HEK293 (cell line): ENCODE measurements at regions not wholly inside any gene's neighbourhood (a gene's known extent, or its start where the extent isn't known, plus 50 kb on each side); places are given as distances from the start of the nearest gene placed in this dataset.
A peak's percentile ranks its signal among the peaks of the same experiment; 100 is the strongest.

ENCODE experiments used
- CTCF ChIA-PET: fragments of 350-600 bp; formaldehyde crosslinking; extraction: SDS; loops from one replicate; lab custom pipeline; 2021; ENCODE audit warnings: antibody characterized with exemption; lab: Yijun Ruan, JAX
- POLR2A ChIA-PET: fragments of 300-600 bp; formaldehyde crosslinking; extraction: SDS; loops from one replicate; lab custom pipeline; 2020; ENCODE audit warnings: antibody characterized with exemption, inconsistent platforms; lab: Yijun Ruan, JAX
- H3K27ac ChIP-seq: fragments of 200-500 bp; sonication (Bioruptor generic); 2 replicates; pipeline ENCODE4 v1.5.1; 2014; ENCODE audit warnings: low read depth, low read length, control low read depth, inconsistent platforms; ENCODE audit errors: extremely low read depth
- H3K36me3 ChIP-seq, 2 experiments: fragments of 200-500 bp in 1 of 2; sonication (Bioruptor generic) in 1 of 2; 1 replicate in 1 of 2; 2 replicates in 1 of 2; pipeline ENCODE4 v1.5.1; 2014 to 2017; ENCODE audit warnings: inconsistent platforms in 2 of 2, low read length in 2 of 2; ENCODE audit not compliant: control insufficient read depth in 2 of 2, insufficient read depth in 1 of 2
- H3K4me1 ChIP-seq: fragments of 200-500 bp; sonication (Bioruptor generic); 2 replicates; pipeline ENCODE4 v1.5.1; 2014; ENCODE audit warnings: mild to moderate bottlenecking, low read length, inconsistent platforms; ENCODE audit not compliant: control insufficient read depth, insufficient read depth
- H3K4me3 ChIP-seq: 2 replicates; pipeline ENCODE4 v1.5.1; 2011; ENCODE audit warnings: low read depth, mild to moderate bottlenecking, control low read depth, low read length, moderate library complexity
- H3K9me3 ChIP-seq: fragments of 200-500 bp; sonication (Bioruptor generic); 2 replicates; pipeline ENCODE4 v1.5.1; 2014; ENCODE audit warnings: low read depth, low read length, inconsistent platforms; ENCODE audit not compliant: control insufficient read depth, insufficient read depth
- BCL11B ChIP-seq: fragments of 450-650 bp; formaldehyde crosslinking; IDR thresholded peaks from 2 replicates; pipeline ENCODE4 v1.5.1; 2016; ENCODE audit warnings: low read depth, missing biosample characterization, missing genetic modification characterization
- ELK4 ChIP-seq: IDR thresholded peaks from 2 replicates; pipeline ENCODE4 v1.6.1; 2011; ENCODE audit warnings: mild to moderate bottlenecking, low read depth, low read length, borderline replicate concordance
- REST ChIP-seq: fragments of 450-650 bp; formaldehyde crosslinking; IDR thresholded peaks from 2 replicates; pipeline ENCODE4 v1.5.1; 2016; ENCODE audit warnings: missing biosample characterization, missing genetic modification characterization
- TCF7L2 ChIP-seq: IDR thresholded peaks from 2 replicates; pipeline ENCODE4 v1.6.1; 2011; ENCODE audit warnings: low read depth, mild to moderate bottlenecking, inconsistent platforms, low read length, moderate library complexity, borderline replicate concordance
- ZEB2 ChIP-seq: fragments of 450-650 bp; formaldehyde crosslinking; IDR thresholded peaks from 2 replicates; pipeline ENCODE4 v1.5.1; 2016; ENCODE audit warnings: missing biosample characterization, missing genetic modification characterization
- ZFHX2 ChIP-seq: fragments of 450-650 bp; formaldehyde crosslinking; conservative IDR thresholded peaks from 2 replicates; pipeline ENCODE4 v1.5.1; 2016; ENCODE audit warnings: missing biosample characterization, missing genetic modification characterization
- ZNF132 ChIP-seq: fragments of 450-650 bp; formaldehyde crosslinking; IDR thresholded peaks from 2 replicates; pipeline ENCODE4 v1.5.1; 2017; ENCODE audit warnings: missing biosample characterization, missing genetic modification characterization, borderline replicate concordance
- ZNF2 ChIP-seq: fragments of 450-650 bp; formaldehyde crosslinking; IDR thresholded peaks from 2 replicates; pipeline ENCODE4 v1.5.1; 2016; ENCODE audit warnings: missing biosample characterization, missing genetic modification characterization
- ZNF239 ChIP-seq: fragments of 450-650 bp; formaldehyde crosslinking; IDR thresholded peaks from 2 replicates; pipeline ENCODE4 v1.5.1; 2016; ENCODE audit warnings: missing biosample characterization, missing genetic modification characterization
- ZNF24 ChIP-seq: fragments of 450-650 bp; formaldehyde crosslinking; IDR thresholded peaks from 2 replicates; pipeline ENCODE4 v1.5.1; 2016; ENCODE audit warnings: missing biosample characterization, missing genetic modification characterization
- ZNF26 ChIP-seq: fragments of 450-650 bp; formaldehyde crosslinking; IDR thresholded peaks from 2 replicates; pipeline ENCODE4 v1.5.1; 2016; ENCODE audit warnings: missing biosample characterization, missing genetic modification characterization
- ZNF354C ChIP-seq: fragments of 450-650 bp; formaldehyde crosslinking; IDR thresholded peaks from 2 replicates; pipeline ENCODE4 v1.5.1; 2016; ENCODE audit warnings: missing biosample characterization, missing genetic modification characterization, low read depth, borderline replicate concordance
- ZNF514 ChIP-seq: fragments of 450-650 bp; formaldehyde crosslinking; IDR thresholded peaks from 2 replicates; pipeline ENCODE4 v1.5.1; 2016; ENCODE audit warnings: missing biosample characterization, missing genetic modification characterization
- ZNF549 ChIP-seq: fragments of 450-650 bp; IDR thresholded peaks from 2 replicates; pipeline ENCODE4 v1.5.1; 2018; ENCODE audit warnings: missing biosample characterization, missing genetic modification characterization, mild to moderate bottlenecking, inconsistent platforms, moderate library complexity
- ZNF585B ChIP-seq: fragments of 450-650 bp; formaldehyde crosslinking; IDR thresholded peaks from 2 replicates; pipeline ENCODE4 v1.5.1; 2016; ENCODE audit warnings: missing biosample characterization, missing genetic modification characterization
- ZNF610 ChIP-seq: fragments of 450-650 bp; formaldehyde crosslinking; IDR thresholded peaks from 2 replicates; pipeline ENCODE4 v1.5.1; 2016; ENCODE audit warnings: missing biosample characterization, missing genetic modification characterization, borderline replicate concordance
- ZNF645 ChIP-seq: fragments of 450-650 bp; formaldehyde crosslinking; IDR thresholded peaks from 2 replicates; pipeline ENCODE4; 2016; ENCODE audit warnings: missing biosample characterization, missing genetic modification characterization
- ZNF747 ChIP-seq: fragments of 450-650 bp; formaldehyde crosslinking; IDR thresholded peaks from 2 replicates; pipeline ENCODE4 v1.5.1; 2016; ENCODE audit warnings: missing biosample characterization, missing genetic modification characterization
- ZNF76 ChIP-seq: fragments of 450-650 bp; formaldehyde crosslinking; IDR thresholded peaks from 2 replicates; pipeline ENCODE4; 2016; ENCODE audit warnings: low read depth, missing biosample characterization, missing genetic modification characterization, borderline replicate concordance
- ZNF791 ChIP-seq: fragments of 450-650 bp; formaldehyde crosslinking; IDR thresholded peaks from 2 replicates; pipeline ENCODE4 v1.5.1; 2016; ENCODE audit warnings: missing biosample characterization, missing genetic modification characterization
- ZNF837 ChIP-seq: fragments of 450-650 bp; formaldehyde crosslinking; IDR thresholded peaks from 2 replicates; pipeline ENCODE4 v1.5.1; 2016; ENCODE audit warnings: missing biosample characterization, missing genetic modification characterization
- ZSCAN16 ChIP-seq: fragments of 450-650 bp; formaldehyde crosslinking; IDR thresholded peaks from 2 replicates; pipeline ENCODE4 v1.5.1; 2016; ENCODE audit warnings: missing biosample characterization, missing genetic modification characterization

- H3K36me3 ChIP-seq: no peaks in the 10 kb centered on the region
- TF ChIP-seq ZFHX2 (tag by site-specific recombination) (peak; percentile 43; the same call in 1 of the 2 replicates), ZNF24 (tag by site-specific recombination) (no peak)
- H3K4me3 ChIP-seq: no peak overlapping the region
- ChIA-PET CTCF (interaction anchor here (1.2 kb wide), 1 partner anchor 11 kb away, joined by 3 read pairs; no protein-coding TSS in a partner anchor), POLR2A (no interaction called here)
- no peaks in the 10 kb centered on the region for H3K4me1 ChIP-seq
- no peaks in the 10 kb centered on the region for H3K9me3 ChIP-seq
- no peak overlapping the region for H3K27ac ChIP-seq
Observed at GRCh38 chr12:46670636-46671035, 155.2 kb downstream of the SLC38A4 start.

- Histone ChIP-seq H3K4me3 (no peak overlapping the region), H3K9me3 (no peaks in the 10 kb centered on the region), H3K27ac (no peak overlapping the region), H3K36me3 (no peaks in the 10 kb centered on the region), H3K4me1 (peaks cover 6% of the 10 kb centered on the region)
- ChIA-PET CTCF (interaction anchor here (0.6 to 1.2 kb wide), 2 partner anchors 10 to 520 kb away, joined by 3 read pairs; no protein-coding TSS in a partner anchor), POLR2A (no interaction called here)
- TF ChIP-seq ZNF585B (tag by site-specific recombination) (peak; percentile 18; the same call in 1 of the 2 replicates), TCF7L2 (no peak)
Observed at GRCh38 chr12:46669720-46670119, 156.1 kb downstream of the SLC38A4 start.

- H3K9me3 ChIP-seq: no peaks in the 10 kb centered on the region
- no peak overlapping the region for H3K27ac ChIP-seq
- POLR2A ChIA-PET: no interaction called here
- H3K4me3 ChIP-seq: no peak overlapping the region
- CTCF ChIA-PET: no interaction called here
- no peaks in the 10 kb centered on the region for H3K36me3 ChIP-seq
- TF ChIP-seq ZNF514 (tag by site-specific recombination) (no peak), ZNF549 (tag by site-specific recombination) (no peak), ZNF645 (tag by site-specific recombination) (no peak), ZNF791 (tag by site-specific recombination) (no peak), ZNF26 (no peak), REST (tag by site-specific recombination) (no peak)
- H3K4me1 ChIP-seq: peaks cover 11% of the 10 kb centered on the region
Observed at GRCh38 chr12:46667551-46667950, 158.2 kb downstream of the SLC38A4 start.

GRCh38 chr12:46664761-46665287 lies 161.0 kb downstream of the SLC38A4 start:
- ChIA-PET POLR2A (no interaction called here), CTCF (no interaction called here)
- Histone ChIP-seq H3K9me3 (no peaks in the 10 kb centered on the region), H3K4me1 (peaks cover 11% of the 10 kb centered on the region), H3K27ac (no peak overlapping the region), H3K4me3 (no peak overlapping the region), H3K36me3 (no peaks in the 10 kb centered on the region)
- no peak for TF ChIP-seq ZNF610
- 0 out of 2 replicates have a peak, but pooled peaks have one; percentile 41 for TF ChIP-seq ZNF2 (tag by site-specific recombination)
- no peak for TF ChIP-seq ZNF239 (tag by site-specific recombination)
- no peak for TF ChIP-seq ZNF132
- no peak for TF ChIP-seq ZSCAN16 (tag by site-specific recombination)
- no peak for TF ChIP-seq ZNF76 (tag by site-specific recombination)
- TF ChIP-seq ZNF354C (tag by site-specific recombination): no peak
- TF ChIP-seq ELK4: no peak
- TF ChIP-seq ZNF747: no peak
- TF ChIP-seq ZNF837 (tag by site-specific recombination): no peak
- TF ChIP-seq BCL11B: no peak
- TF ChIP-seq ZEB2: peak; percentile 71
